Peyer's patch (tissue), 4 donors: ENCODE measurements at regions not wholly inside any gene's neighbourhood (a gene's known extent, or its start where the extent isn't known, plus 50 kb on each side); places are given as distances from the start of the nearest gene placed in this dataset.
"Not testable (repeated sequence)": the region's sequence is repeated elsewhere in the genome, so short reads cannot be mapped to it uniquely, and the experiment has no call there.

Experiments
- POLR2A ChIP-seq, 2 donors: fragments of 450-650 bp; IDR thresholded peaks; one replicate each; pipeline ENCODE4 v1.5.1; 2017; ENCODE audit warnings: antibody characterized with exemption in 2 of 2, mild to moderate bottlenecking in 2 of 2, moderate library complexity in 2 of 2
- TF ChIP-seq, protein P1 (sequence below), 6 experiments: fragments of 450-650 bp in 4 of 6; fragments of 200-600 bp in 2 of 6; sonication (generic) in 1 of 6; IDR thresholded peaks; one replicate each; pipeline ENCODE4 v1.5.1; 2017 to 2019; ENCODE audit warnings: antibody characterized with exemption in 6 of 6, mild to moderate bottlenecking in 3 of 6, moderate library complexity in 1 of 6

DNA sequence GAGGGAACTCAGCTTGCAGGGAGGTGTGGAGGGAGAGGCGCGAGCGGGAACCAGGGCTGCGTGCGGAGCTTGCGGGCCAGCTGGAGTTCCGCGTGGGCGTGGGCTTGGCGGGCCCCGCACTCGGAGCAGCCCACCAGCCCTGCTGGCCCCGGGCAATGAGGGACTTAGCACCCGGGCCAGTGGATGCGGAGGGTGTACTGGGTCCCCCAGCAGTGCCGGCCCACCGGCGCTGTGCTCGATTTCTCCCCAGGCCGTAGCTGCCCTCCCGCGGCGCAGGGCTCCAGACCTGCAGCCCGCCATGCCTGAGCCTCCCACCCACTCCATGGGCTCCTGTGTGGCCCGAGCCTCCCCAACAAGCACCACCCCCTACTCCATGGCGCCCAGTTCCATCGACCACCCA, 117.5 kb upstream of the TOP1 start:
- not testable (repeated sequence) for TF ChIP-seq POLR2A (IDR thresholded peaks at IDR 0.05)
- TF ChIP-seq, protein P1, sequence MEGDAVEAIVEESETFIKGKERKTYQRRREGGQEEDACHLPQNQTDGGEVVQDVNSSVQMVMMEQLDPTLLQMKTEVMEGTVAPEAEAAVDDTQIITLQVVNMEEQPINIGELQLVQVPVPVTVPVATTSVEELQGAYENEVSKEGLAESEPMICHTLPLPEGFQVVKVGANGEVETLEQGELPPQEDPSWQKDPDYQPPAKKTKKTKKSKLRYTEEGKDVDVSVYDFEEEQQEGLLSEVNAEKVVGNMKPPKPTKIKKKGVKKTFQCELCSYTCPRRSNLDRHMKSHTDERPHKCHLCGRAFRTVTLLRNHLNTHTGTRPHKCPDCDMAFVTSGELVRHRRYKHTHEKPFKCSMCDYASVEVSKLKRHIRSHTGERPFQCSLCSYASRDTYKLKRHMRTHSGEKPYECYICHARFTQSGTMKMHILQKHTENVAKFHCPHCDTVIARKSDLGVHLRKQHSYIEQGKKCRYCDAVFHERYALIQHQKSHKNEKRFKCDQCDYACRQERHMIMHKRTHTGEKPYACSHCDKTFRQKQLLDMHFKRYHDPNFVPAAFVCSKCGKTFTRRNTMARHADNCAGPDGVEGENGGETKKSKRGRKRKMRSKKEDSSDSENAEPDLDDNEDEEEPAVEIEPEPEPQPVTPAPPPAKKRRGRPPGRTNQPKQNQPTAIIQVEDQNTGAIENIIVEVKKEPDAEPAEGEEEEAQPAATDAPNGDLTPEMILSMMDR (IDR thresholded peaks at IDR 0.05): not testable (repeated sequence)
